Adipocyte (in vitro differentiated cells): ENCODE measurements at regions not wholly inside any gene's neighbourhood (a gene's known extent, or its start where the extent isn't known, plus 50 kb on each side); places are given as distances from the start of the nearest gene placed in this dataset.
A peak's percentile ranks its signal among the peaks of the same experiment; 100 is the strongest.

Experiments used
- DNase-seq: peaks from one replicate; pipeline ENCODE4 v3.0.0-alpha.2; 2015; ENCODE audit warnings: low read depth
- H3K27me3 ChIP-seq: replicated peaks from 2 replicates; pipeline ENCODE4 v1.7.0; 2013; ENCODE audit warnings: mild to moderate bottlenecking, low read length, moderate library complexity; ENCODE audit not compliant: control insufficient read depth, insufficient read depth
- H3K36me3 ChIP-seq: 2 replicates; pipeline ENCODE4 v1.7.0; 2013; ENCODE audit warnings: low read length, mild to moderate bottlenecking, moderate library complexity; ENCODE audit not compliant: control insufficient read depth, insufficient read depth, severe bottlenecking
- H3K4me1 ChIP-seq: 2 replicates; pipeline ENCODE4 v1.7.0; 2013; ENCODE audit warnings: mild to moderate bottlenecking, low read length, moderate library complexity; ENCODE audit not compliant: control insufficient read depth, insufficient read depth
- H3K4me3 ChIP-seq: 2 replicates; pipeline ENCODE4 v1.7.0; 2013; ENCODE audit warnings: mild to moderate bottlenecking, low read length, moderate library complexity
- H3K9ac ChIP-seq: 2 replicates; pipeline ENCODE4 v1.7.0; 2013; ENCODE audit warnings: mild to moderate bottlenecking, low read length, moderate library complexity
- H3K9me3 ChIP-seq: 2 replicates; pipeline ENCODE4 v1.7.0; 2013; ENCODE audit warnings: mild to moderate bottlenecking, low read length, moderate library complexity; ENCODE audit not compliant: control insufficient read depth

DNA sequence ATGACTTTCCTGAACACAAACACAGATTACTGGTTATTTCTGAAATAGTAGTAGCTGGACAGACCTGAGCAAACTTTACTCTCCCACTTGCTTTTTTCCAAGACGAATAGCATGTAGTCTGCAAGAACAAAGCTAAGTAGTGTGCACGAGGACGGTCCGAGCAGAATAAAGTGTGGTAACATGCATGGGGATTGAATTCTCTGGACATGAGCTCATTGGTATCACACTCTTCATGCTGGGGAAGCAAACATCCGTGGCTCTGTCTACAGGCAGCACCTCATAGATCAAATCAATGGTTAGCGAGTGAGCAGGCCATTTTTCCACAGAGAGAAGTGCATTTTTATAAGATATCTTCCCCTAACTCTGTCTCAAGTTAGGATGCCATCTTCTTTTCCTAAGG lies 164.8 kb upstream of the STK17B start:
- Histone ChIP-seq H3K36me3 (no peaks in the 10 kb centered on the region), H3K4me1 (peaks cover 24% of the 10 kb centered on the region), H3K9ac (no peak overlapping the region), H3K9me3 (no peaks in the 10 kb centered on the region), H3K4me3 (no peak overlapping the region), H3K27me3 (no peaks in the 10 kb centered on the region)
- DNase-seq, result no peak

DNA sequence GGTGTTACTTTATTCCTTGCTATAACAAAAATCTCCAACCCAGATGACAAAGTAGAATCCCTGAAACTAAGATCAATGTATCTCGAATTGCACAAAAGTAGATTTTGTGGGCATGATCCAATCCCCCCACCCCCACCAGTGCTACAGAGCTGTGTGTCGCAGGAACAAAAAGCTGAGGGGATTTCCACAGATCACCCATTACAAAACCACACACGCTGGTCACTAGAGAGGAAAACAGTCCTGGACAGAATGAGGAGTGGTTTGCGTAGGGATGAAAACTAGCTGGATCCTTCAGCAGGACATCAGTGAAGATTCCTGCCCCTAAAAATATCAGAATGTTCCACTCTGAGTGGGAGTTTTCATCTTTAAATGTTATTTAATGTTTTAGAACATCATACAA lies 165.3 kb upstream of the STK17B start:
- Histone ChIP-seq H3K9me3 (no peaks in the 10 kb centered on the region), H3K36me3 (no peaks in the 10 kb centered on the region), H3K4me3 (no peak overlapping the region), H3K4me1 (peaks cover 19% of the 10 kb centered on the region), H3K27me3 (no peaks in the 10 kb centered on the region), H3K9ac (peak overlapping the region; percentile 1)
- DNase-seq, result no peak

DNA sequence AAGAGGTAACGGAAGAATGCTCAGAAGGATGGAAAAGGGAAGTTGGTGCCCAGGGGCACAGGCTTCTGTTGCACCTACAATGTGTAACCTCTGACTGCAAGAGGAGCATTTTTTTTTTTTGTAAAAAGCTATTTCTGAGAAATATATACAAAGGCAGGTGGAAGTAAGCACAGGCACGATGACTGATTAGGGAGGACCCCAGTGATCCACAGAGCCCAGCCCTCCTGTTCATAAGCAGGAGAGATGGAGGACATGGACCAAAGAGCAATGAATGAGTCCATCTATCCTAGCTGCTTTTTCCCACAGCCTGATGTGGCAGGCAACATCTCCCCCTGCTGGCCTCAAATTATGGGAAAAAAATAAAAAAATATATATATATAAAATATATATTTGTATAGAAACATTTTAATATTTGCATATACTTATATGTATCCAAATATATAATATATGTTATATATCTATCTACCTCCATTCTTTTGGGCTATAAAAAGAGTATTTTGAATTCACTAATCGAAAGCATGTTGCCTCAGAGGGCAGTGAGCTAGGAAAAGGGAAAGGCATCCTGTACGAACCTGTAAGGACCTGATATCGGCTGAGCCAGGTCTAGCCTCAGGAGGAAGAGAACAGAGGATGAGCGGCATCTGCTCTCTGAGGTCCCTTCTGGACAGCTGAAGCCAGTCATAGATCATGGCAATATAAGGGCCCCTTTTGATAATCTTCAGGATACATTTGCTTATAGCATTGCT lies 166.0 kb upstream of the STK17B start:
- no peak overlapping the region for H3K4me3 ChIP-seq
- no peaks in the 10 kb centered on the region for H3K36me3 ChIP-seq
- no peaks in the 10 kb centered on the region for H3K9me3 ChIP-seq
- H3K4me1 ChIP-seq, result peaks cover 13% of the 10 kb centered on the region
- peak overlapping the region; percentile 1 for H3K9ac ChIP-seq
- H3K27me3 ChIP-seq, result no peaks in the 10 kb centered on the region
- DNase-seq, result peak; percentile 78

GRCh38 chr2:196338440-196338839 lies 167.1 kb upstream of the STK17B start:
- Histone ChIP-seq H3K9ac (no peak overlapping the region), H3K27me3 (no peaks in the 10 kb centered on the region), H3K4me1 (peaks cover 10% of the 10 kb centered on the region), H3K9me3 (no peaks in the 10 kb centered on the region), H3K4me3 (no peak overlapping the region), H3K36me3 (no peaks in the 10 kb centered on the region)
- DNase-seq, result peak; percentile 28

GRCh38 chr2:196341277-196341841 lies 170.0 kb upstream of the STK17B start:
- H3K36me3 ChIP-seq, result no peaks in the 10 kb centered on the region
- no peaks in the 10 kb centered on the region for H3K9me3 ChIP-seq
- no peak overlapping the region for H3K4me3 ChIP-seq
- H3K27me3 ChIP-seq, result no peaks in the 10 kb centered on the region
- H3K4me1 ChIP-seq, result peaks cover 3% of the 10 kb centered on the region
- H3K9ac ChIP-seq, result no peak overlapping the region
- no peak for DNase-seq

DNA sequence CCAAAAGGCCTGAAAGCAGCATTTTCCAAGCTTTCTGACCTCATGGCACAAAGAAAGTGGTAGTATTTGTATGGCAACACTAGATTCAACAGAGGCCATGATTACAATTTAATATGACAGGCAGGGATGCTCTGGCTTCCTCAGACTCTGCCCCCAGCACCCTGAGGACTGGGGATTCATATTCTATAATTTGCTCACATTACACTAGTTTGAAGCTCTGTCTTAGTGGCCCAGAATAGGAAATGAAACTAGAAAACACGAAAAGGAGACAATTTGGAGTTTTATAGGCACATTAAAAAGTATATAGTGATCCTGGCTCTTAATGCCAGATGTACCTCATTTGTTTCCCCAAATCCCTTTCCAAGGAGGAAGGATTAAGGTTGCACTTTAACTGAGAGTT lies 173.0 kb upstream of the STK17B start:
- Histone ChIP-seq H3K9me3 (no peaks in the 10 kb centered on the region), H3K27me3 (no peaks in the 10 kb centered on the region), H3K4me1 (peaks cover 3% of the 10 kb centered on the region), H3K9ac (no peak overlapping the region), H3K36me3 (no peaks in the 10 kb centered on the region), H3K4me3 (no peak overlapping the region)
- DNase-seq, result no peak

DNA sequence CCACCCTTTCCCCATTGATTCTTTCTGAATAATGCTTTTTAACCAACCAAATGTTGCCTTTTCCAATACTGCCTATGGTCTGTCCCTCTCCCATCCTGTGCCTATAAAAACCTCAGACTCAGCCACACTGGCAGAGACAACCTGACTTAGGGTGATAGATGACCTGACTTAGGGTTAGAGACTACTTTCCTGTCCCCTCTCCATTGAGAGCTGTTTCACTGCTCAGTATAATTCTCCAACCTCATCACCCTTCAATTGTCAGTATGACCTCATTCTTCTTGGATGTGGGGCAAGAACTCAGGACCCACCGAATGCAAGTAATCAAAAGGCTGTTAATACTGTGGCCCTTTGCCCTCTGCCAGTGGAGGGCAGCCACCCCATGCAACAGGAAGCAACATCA lies 182.3 kb upstream of the STK17B start:
- Histone ChIP-seq H3K36me3 (no peaks in the 10 kb centered on the region), H3K9ac (no peak overlapping the region), H3K9me3 (peaks cover 12% of the 10 kb centered on the region), H3K27me3 (no peaks in the 10 kb centered on the region), H3K4me3 (no peak overlapping the region), H3K4me1 (no peaks in the 10 kb centered on the region)
- DNase-seq, result no peak

GRCh38 chr2:196354186-196354585 lies 182.8 kb upstream of the STK17B start:
- Histone ChIP-seq H3K9ac (no peak overlapping the region), H3K27me3 (no peaks in the 10 kb centered on the region), H3K4me1 (no peaks in the 10 kb centered on the region), H3K4me3 (no peak overlapping the region), H3K9me3 (peaks cover 12% of the 10 kb centered on the region), H3K36me3 (no peaks in the 10 kb centered on the region)
- DNase-seq, result no peak

GRCh38 chr2:196356332-196356731 lies 185.0 kb upstream of the STK17B start:
- H3K27me3 ChIP-seq, result no peaks in the 10 kb centered on the region
- no peak for DNase-seq

GRCh38 chr2:196360650-196361049 lies 189.3 kb upstream of the STK17B start:
- no peak for DNase-seq
- no peaks in the 10 kb centered on the region for H3K9me3 ChIP-seq
- H3K4me3 ChIP-seq, result no peak overlapping the region
- no peaks in the 10 kb centered on the region for H3K36me3 ChIP-seq
- peaks cover under 1% of the 10 kb centered on the region for H3K4me1 ChIP-seq
- H3K27me3 ChIP-seq, result no peaks in the 10 kb centered on the region
- H3K9ac ChIP-seq, result no peak overlapping the region

More at GRCh38 chr2:196356332-196356731, 185.0 kb upstream of the STK17B start:
- Histone ChIP-seq H3K4me3 (no peak overlapping the region), H3K4me1 (no peaks in the 10 kb centered on the region), H3K36me3 (no peaks in the 10 kb centered on the region), H3K9ac (no peak overlapping the region), H3K9me3 (peaks cover 12% of the 10 kb centered on the region)

DNA sequence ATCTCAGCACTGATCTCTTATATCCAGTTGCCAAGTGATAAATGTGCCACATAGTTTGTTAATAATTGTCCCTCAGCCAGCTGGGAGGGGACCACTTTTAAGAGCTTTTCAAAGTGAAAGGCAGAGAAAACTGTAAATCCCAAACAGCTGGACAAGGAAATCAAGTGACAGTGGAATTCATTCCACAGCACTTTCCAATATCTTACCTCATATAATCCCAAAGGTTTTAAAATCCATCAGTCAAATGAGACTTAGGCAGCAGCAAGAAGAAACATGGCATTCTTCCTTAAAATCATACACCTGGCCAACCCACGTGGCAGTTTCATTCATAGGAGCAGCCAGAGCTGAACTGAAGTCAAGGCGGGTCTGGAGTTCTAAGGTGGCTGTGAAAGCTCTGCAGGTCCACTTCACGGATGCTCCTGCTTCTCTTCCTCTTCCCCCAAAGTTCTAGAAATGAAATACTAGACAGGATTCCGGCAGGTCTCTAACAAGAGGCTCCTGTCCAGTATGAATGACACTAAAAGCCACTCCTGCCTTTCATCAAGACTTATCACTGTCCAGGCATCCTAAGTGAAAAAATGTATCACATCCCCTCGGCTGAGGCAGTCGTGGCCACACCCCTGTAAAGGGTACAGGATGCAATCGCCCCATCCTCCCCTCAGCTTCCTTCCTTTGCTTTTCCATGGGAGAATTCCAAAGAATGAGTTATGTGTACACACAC lies 190.4 kb upstream of the STK17B start:
- Histone ChIP-seq H3K36me3 (no peaks in the 10 kb centered on the region), H3K27me3 (no peaks in the 10 kb centered on the region)

More for the DNA sequence above, 190.4 kb upstream of the STK17B start:
- H3K9me3 ChIP-seq, result no peaks in the 10 kb centered on the region
- H3K9ac ChIP-seq, result no peak overlapping the region
- no peak overlapping the region for H3K4me3 ChIP-seq
- H3K4me1 ChIP-seq, result peaks cover 8% of the 10 kb centered on the region
- DNase-seq, result no peak
